Suprapubic skin (tissue), 4 donors: ENCODE measurements at regions not wholly inside any gene's neighbourhood (a gene's known extent, or its start where the extent isn't known, plus 50 kb on each side); places are given as distances from the start of the nearest gene placed in this dataset.

Experiments used
- CTCF ChIP-seq, 2 donors: fragments of 200-600 bp in 1 of 2; fragments of 450-650 bp in 1 of 2; sonication (generic) in 1 of 2; IDR thresholded peaks; one replicate each; pipeline ENCODE4 v1.5.1; 2016 to 2019; ENCODE audit warnings: antibody characterized with exemption in 2 of 2, mild to moderate bottlenecking in 1 of 2, moderate library complexity in 1 of 2
- POLR2A ChIP-seq, 2 donors: fragments of 450-650 bp; IDR thresholded peaks; one replicate each; pipeline ENCODE4 v1.6.1; 2017; ENCODE audit warnings: antibody characterized with exemption in 2 of 2, mild to moderate bottlenecking in 2 of 2, moderate library complexity in 2 of 2
- POLR2AphosphoS5 ChIP-seq, 3 donors: sonication (generic); formaldehyde crosslinking; IDR thresholded peaks; one replicate each; pipeline ENCODE4 v1.6.1; 2017; ENCODE audit warnings: antibody characterized with exemption in 3 of 3

DNA sequence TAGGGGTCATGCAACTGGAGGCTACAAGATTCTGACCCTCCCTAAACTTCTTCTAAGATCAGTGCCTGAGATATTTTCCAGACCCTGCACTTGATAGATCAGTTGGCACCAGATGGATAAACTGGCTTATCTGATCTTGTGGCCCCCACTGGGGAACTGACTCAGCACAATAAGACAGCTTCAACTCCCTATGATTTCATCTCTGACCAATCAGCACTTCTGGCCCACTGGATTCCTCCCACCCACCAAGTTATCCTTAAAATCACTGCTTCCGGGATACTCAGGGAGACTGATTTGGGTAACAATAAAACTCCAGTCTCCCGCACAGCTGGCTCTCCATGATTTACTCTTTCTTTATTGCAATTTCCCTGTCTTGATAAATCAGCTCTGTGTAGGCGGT lies 2180.4 kb upstream of the WWC1 start:
- TF ChIP-seq POLR2A (IDR thresholded peaks at IDR 0.05) (no peak), CTCF (IDR thresholded peaks at IDR 0.05) (no peak), POLR2AphosphoS5 (IDR thresholded peaks at IDR 0.05) (no peak)
